ENCODE measurements at regions not wholly inside any gene's neighbourhood (a gene's known extent, or its start where the extent isn't known, plus 50 kb on each side); places are given as distances from the start of the nearest gene placed in this dataset.

- TF ChIP-seq, protein P1, sequence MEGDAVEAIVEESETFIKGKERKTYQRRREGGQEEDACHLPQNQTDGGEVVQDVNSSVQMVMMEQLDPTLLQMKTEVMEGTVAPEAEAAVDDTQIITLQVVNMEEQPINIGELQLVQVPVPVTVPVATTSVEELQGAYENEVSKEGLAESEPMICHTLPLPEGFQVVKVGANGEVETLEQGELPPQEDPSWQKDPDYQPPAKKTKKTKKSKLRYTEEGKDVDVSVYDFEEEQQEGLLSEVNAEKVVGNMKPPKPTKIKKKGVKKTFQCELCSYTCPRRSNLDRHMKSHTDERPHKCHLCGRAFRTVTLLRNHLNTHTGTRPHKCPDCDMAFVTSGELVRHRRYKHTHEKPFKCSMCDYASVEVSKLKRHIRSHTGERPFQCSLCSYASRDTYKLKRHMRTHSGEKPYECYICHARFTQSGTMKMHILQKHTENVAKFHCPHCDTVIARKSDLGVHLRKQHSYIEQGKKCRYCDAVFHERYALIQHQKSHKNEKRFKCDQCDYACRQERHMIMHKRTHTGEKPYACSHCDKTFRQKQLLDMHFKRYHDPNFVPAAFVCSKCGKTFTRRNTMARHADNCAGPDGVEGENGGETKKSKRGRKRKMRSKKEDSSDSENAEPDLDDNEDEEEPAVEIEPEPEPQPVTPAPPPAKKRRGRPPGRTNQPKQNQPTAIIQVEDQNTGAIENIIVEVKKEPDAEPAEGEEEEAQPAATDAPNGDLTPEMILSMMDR (IDR thresholded peaks at IDR 0.05) = no peak
- no peak for TF ChIP-seq POLR2A (IDR thresholded peaks at IDR 0.05)
Measured at GRCh38 chr5:79898611-79899010, 92.5 kb downstream of the MTX3 start.

Measured in thyroid gland (tissue), 4 donors.